ENCODE measurements at regions not wholly inside any gene's neighbourhood (a gene's known extent, or its start where the extent isn't known, plus 50 kb on each side); places are given as distances from the start of the nearest gene placed in this dataset.
A peak's percentile ranks its signal among the peaks of the same experiment; 100 is the strongest.

GRCh38 chr13:53648673-53649072 is 620.1 kb downstream of the OLFM4 start:
- H3K4me1 Mint-ChIP-seq (ENCODE audit: insufficient read depth, unreplicated experiment), result no peaks in the 10 kb centered on the region
- intact Hi-C loops (cut with micrococcal nuclease), result no loop called here
- ChIA-PET POLR2A (no interaction called here), CTCF (no interaction called here)
- H3K9me3 Mint-ChIP-seq (ENCODE audit: unreplicated experiment), result no peaks in the 10 kb centered on the region
- no peaks in the 10 kb centered on the region for H3K36me3 Mint-ChIP-seq (ENCODE audit: insufficient read depth, unreplicated experiment)
- H3K27ac Mint-ChIP-seq (ENCODE audit: low read depth, unreplicated experiment), result no peak overlapping the region
- H3K27me3 Mint-ChIP-seq (ENCODE audit: insufficient read depth, unreplicated experiment), result no peaks in the 10 kb centered on the region
- no TSS peak for BruUV-seq (replicated peaks)
- no peak for DNase-seq (ENCODE audit: unreplicated experiment)
- TF ChIP-seq, protein P1, sequence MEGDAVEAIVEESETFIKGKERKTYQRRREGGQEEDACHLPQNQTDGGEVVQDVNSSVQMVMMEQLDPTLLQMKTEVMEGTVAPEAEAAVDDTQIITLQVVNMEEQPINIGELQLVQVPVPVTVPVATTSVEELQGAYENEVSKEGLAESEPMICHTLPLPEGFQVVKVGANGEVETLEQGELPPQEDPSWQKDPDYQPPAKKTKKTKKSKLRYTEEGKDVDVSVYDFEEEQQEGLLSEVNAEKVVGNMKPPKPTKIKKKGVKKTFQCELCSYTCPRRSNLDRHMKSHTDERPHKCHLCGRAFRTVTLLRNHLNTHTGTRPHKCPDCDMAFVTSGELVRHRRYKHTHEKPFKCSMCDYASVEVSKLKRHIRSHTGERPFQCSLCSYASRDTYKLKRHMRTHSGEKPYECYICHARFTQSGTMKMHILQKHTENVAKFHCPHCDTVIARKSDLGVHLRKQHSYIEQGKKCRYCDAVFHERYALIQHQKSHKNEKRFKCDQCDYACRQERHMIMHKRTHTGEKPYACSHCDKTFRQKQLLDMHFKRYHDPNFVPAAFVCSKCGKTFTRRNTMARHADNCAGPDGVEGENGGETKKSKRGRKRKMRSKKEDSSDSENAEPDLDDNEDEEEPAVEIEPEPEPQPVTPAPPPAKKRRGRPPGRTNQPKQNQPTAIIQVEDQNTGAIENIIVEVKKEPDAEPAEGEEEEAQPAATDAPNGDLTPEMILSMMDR (IDR thresholded peaks at IDR 0.05; ENCODE audit: unreplicated experiment), result no peak
- no peak overlapping the region for H3K4me3 Mint-ChIP-seq (ENCODE audit: unreplicated experiment)

- no TSS peak for BruUV-seq (replicated peaks)
- Mint-ChIP-seq H3K9me3 (ENCODE audit: unreplicated experiment) (no peaks in the 10 kb centered on the region), H3K36me3 (ENCODE audit: insufficient read depth, unreplicated experiment) (no peaks in the 10 kb centered on the region), H3K27ac (ENCODE audit: low read depth, unreplicated experiment) (no peak overlapping the region), H3K27me3 (ENCODE audit: insufficient read depth, unreplicated experiment) (no peaks in the 10 kb centered on the region), H3K4me3 (ENCODE audit: unreplicated experiment) (no peak overlapping the region), H3K4me1 (ENCODE audit: insufficient read depth, unreplicated experiment) (no peaks in the 10 kb centered on the region)
- TF ChIP-seq, protein P1 (IDR thresholded peaks at IDR 0.05; ENCODE audit: unreplicated experiment), result no peak
- POLR2A ChIA-PET, result interaction anchor here (0.6 kb wide), 1 partner anchor 350 kb away, joined by 4 read pairs; no protein-coding TSS in a partner anchor
- DNase-seq (ENCODE audit: unreplicated experiment), result no peak
- CTCF ChIA-PET, result no interaction called here
- intact Hi-C loops (cut with micrococcal nuclease), result no loop called here
Measured at GRCh38 chr13:53672005-53672404, 643.4 kb downstream of the OLFM4 start.

DNA sequence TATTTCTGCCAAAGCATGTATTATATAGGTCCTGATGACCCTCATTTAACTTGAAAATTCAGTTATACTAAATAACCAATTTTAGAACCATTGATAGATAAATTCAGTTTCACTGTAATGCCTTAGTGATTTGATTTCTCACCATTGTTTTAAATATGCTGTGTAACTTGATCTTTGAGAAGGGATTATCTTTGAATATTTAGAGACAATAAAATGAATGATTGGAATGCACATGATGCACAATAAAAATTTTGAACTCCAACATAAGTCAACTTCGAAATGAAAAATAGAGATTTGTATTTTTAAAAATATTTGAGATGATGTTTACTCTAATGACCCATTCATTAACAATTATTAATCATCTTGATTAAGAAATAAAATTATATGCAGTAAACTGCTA is 654.5 kb downstream of the OLFM4 start:
- H3K4me3 Mint-ChIP-seq (ENCODE audit: unreplicated experiment), result no peak overlapping the region
- BruUV-seq (replicated peaks), result no TSS peak
- no peaks in the 10 kb centered on the region for H3K36me3 Mint-ChIP-seq (ENCODE audit: insufficient read depth, unreplicated experiment)
- no peaks in the 10 kb centered on the region for H3K27me3 Mint-ChIP-seq (ENCODE audit: insufficient read depth, unreplicated experiment)
- ChIA-PET CTCF (no interaction called here), POLR2A (no interaction called here)
- TF ChIP-seq, protein P1 (IDR thresholded peaks at IDR 0.05; ENCODE audit: unreplicated experiment), result no peak
- no peak for DNase-seq (ENCODE audit: unreplicated experiment)
- peaks cover 11% of the 10 kb centered on the region for H3K9me3 Mint-ChIP-seq (ENCODE audit: unreplicated experiment)
- no peaks in the 10 kb centered on the region for H3K4me1 Mint-ChIP-seq (ENCODE audit: insufficient read depth, unreplicated experiment)
- no peak overlapping the region for H3K27ac Mint-ChIP-seq (ENCODE audit: low read depth, unreplicated experiment)
- intact Hi-C loops (cut with micrococcal nuclease), result no loop called here

DNA sequence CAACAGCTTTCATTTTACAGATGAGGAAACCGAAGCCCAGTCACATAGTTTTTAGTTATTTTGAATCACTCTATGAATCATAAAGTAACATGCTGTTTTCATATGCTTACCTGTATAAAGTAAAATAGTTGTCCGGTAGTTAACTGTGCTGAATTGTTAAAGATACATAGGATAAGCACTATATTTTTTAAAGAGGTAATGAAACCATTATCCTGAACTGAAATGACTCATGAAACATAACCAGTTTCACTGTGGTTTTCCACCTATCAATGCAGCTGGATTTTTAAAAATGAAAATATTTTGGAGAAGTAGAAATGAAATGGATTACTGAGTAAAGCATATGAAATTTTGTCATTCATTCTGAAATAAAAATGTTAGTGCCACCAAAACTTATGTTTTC is 655.0 kb downstream of the OLFM4 start:
- ChIA-PET CTCF (no interaction called here), POLR2A (no interaction called here)
- Mint-ChIP-seq H3K9me3 (ENCODE audit: unreplicated experiment) (peaks cover 14% of the 10 kb centered on the region), H3K27me3 (ENCODE audit: insufficient read depth, unreplicated experiment) (no peaks in the 10 kb centered on the region), H3K36me3 (ENCODE audit: insufficient read depth, unreplicated experiment) (no peaks in the 10 kb centered on the region), H3K4me1 (ENCODE audit: insufficient read depth, unreplicated experiment) (no peaks in the 10 kb centered on the region), H3K27ac (ENCODE audit: low read depth, unreplicated experiment) (no peak overlapping the region), H3K4me3 (ENCODE audit: unreplicated experiment) (no peak overlapping the region)
- TF ChIP-seq, protein P1 (IDR thresholded peaks at IDR 0.05; ENCODE audit: unreplicated experiment), result no peak
- BruUV-seq (replicated peaks), result no TSS peak
- intact Hi-C loops (cut with micrococcal nuclease), result no loop called here
- DNase-seq (ENCODE audit: unreplicated experiment), result peak; percentile 0

Data from MCF 10A (cell line).